K562 (cell line): ENCODE measurements at regions not wholly inside any gene's neighbourhood (a gene's known extent, or its start where the extent isn't known, plus 50 kb on each side); places are given as distances from the start of the nearest gene placed in this dataset.

Experiments used
- CBX1 ChIP-seq: sonication (generic); IDR thresholded peaks from 2 replicates; pipeline ENCODE4 v1.6.1; 2016; ENCODE audit warnings: antibody characterized with exemption, low read depth, mild to moderate bottlenecking
- POU5F1 ChIP-seq: fragments of 150-350 bp; IDR thresholded peaks from 2 replicates; pipeline ENCODE4 v1.6.1; 2014; ENCODE audit warnings: borderline replicate concordance, low read length, low read depth, mild to moderate bottlenecking; ENCODE audit not compliant: partially characterized antibody
- SRSF1 ChIP-seq: fragments of 200-400 bp; formaldehyde crosslinking; IDR thresholded peaks from 2 replicates; pipeline ENCODE4 v1.6.1; 2017; ENCODE audit warnings: mild to moderate bottlenecking, low read depth, low read length, moderate library complexity
- TEAD4 ChIP-seq, 2 experiments: sonication (generic) in 1 of 2; formaldehyde crosslinking in 1 of 2; IDR thresholded peaks; 2 replicates each; pipeline versions ENCODE4 v1.6.1 to v1.8.0; 2012 to 2022; ENCODE audit warnings: borderline replicate concordance in 1 of 2, inconsistent platforms in 1 of 2, low read length in 1 of 2, mild to moderate bottlenecking in 1 of 2, missing genetic modification reagents in 1 of 2
- ZBTB11 ChIP-seq, 3 experiments: fragments of 200-800 bp in 1 of 3; fragments of 250-450 bp in 1 of 3; fragments of 450-650 bp in 1 of 3; sonication (Bioruptor Pico) in 1 of 3; sonication (Bioruptor generic) in 1 of 3; formaldehyde crosslinking in 1 of 3; IDR thresholded peaks; 2 replicates each; pipeline versions ENCODE4 v1.6.1 to v1.8.0; 2016 to 2022; ENCODE audit warnings: mild to moderate bottlenecking in 2 of 3, missing genetic modification characterization in 2 of 3, missing compliant biosample characterization in 1 of 3, moderate library complexity in 1 of 3
- ZBTB40 ChIP-seq, 2 experiments: fragments of 450-650 bp in 1 of 2; sonication (generic) in 1 of 2; formaldehyde crosslinking in 1 of 2; IDR thresholded peaks; 2 replicates each; pipeline versions ENCODE4 v1.7.1 to v1.9.0; 2016 to 2022; ENCODE audit warnings: inconsistent platforms in 1 of 2, mild to moderate bottlenecking in 1 of 2, missing genetic modification reagents in 1 of 2
- ZNF778 ChIP-seq: fragments of 450-650 bp; formaldehyde crosslinking; IDR thresholded peaks from 2 replicates; pipeline ENCODE4 v1.4.0; 2020; ENCODE audit warnings: mild to moderate bottlenecking, moderate library complexity
- TF ChIP-seq, protein P1 (sequence below): sonication (generic); formaldehyde crosslinking; IDR thresholded peaks from 2 replicates; pipeline ENCODE4 v1.8.1; 2023; ENCODE audit warnings: mild to moderate bottlenecking, missing genetic modification reagents

DNA sequence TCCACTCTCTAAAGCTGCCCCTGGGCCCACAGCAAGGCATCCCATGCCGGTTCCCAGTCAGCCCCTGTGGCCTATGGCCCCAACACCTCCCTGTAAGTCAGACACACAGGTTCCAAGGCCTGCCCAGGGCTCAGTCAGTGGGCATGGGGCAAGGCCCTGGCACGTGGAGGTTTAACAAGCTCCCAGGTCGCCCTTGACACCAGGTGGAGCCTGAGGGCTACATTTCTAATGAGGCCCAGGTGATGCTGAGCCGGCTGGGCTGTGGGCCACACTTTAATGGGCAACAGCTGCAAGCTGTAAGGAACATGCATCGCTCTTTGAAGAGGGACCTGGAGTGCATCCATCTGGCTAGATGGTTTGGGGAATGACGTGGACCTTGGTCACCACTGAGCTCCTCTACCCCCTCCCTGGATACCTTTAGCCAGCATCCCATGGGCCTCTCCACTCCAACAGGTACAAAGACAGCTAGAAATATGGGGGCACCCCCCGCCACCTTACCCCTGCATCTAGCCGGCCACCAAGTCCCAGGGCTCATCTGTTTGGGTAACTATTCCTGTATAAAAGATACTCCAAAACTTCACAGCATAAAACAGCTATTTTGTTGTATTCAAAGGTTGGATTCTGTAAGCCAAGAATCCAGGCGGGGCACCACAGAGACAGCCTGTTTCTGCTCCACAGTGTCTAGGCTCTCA is 122.5 kb downstream of the OAT start (continued):
- TF ChIP-seq CBX1 (no peak), ZNF778 (no peak), TEAD4 (IDR thresholded peaks at IDR 0.05; ENCODE audit: low read length) (no peak), TEAD4 (CRISPR knock-in tag; IDR thresholded peaks at IDR 0.05; ENCODE audit: borderline replicate concordance) (no peak), ZBTB11 (CRISPR knock-in tag; IDR thresholded peaks at IDR 0.05) (no peak), POU5F1 (no peak), ZBTB40 (IDR thresholded peaks at IDR 0.05) (no peak), ZBTB40 (CRISPR knock-in tag; IDR thresholded peaks at IDR 0.05) (no peak), SRSF1 (no peak)
- TF ChIP-seq, protein P1, sequence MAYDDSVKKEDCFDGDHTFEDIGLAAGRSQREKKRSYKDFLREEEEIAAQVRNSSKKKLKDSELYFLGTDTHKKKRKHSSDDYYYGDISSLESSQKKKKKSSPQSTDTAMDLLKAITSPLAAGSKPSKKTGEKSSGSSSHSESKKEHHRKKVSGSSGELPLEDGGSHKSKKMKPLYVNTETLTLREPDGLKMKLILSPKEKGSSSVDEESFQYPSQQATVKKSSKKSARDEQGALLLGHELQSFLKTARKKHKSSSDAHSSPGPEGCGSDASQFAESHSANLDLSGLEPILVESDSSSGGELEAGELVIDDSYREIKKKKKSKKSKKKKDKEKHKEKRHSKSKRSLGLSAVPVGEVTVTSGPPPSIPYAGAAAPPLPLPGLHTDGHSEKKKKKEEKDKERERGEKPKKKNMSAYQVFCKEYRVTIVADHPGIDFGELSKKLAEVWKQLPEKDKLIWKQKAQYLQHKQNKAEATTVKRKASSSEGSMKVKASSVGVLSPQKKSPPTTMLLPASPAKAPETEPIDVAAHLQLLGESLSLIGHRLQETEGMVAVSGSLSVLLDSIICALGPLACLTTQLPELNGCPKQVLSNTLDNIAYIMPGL (CRISPR knock-in tag) = no peak
